ENCODE measurements at regions not wholly inside any gene's neighbourhood (a gene's known extent, or its start where the extent isn't known, plus 50 kb on each side); places are given as distances from the start of the nearest gene placed in this dataset.

DNA sequence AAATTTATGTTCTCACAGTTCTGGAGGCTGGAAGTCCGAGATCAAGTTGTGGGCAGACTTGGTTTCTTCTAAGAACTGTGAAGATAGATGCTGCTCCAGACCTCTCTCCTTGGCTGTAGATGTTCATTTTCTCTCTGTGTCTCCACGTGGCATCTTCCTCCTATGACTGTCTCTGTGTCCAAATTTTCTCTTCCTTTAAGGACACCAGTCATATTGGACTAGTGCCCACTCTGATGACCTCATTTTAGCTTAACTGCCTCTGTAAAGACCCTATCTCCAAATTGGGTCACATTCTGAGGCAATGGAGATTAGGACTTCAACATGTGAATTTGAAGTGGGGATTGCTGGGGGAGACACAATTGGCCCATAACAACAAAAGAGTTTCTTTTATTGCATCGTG, 125.3 kb upstream of the ETS2 start:
- no peak for TF ChIP-seq POLR2A (IDR thresholded peaks at IDR 0.05; ENCODE audit: low read length)
- no peak for TF ChIP-seq GATA1 (IDR thresholded peaks at IDR 0.05; ENCODE audit: low read depth, low read length)
